Omental fat pad (tissue), 3 donors: ENCODE measurements at regions not wholly inside any gene's neighbourhood (a gene's known extent, or its start where the extent isn't known, plus 50 kb on each side); places are given as distances from the start of the nearest gene placed in this dataset.
"Not testable (repeated sequence)": the region's sequence is repeated elsewhere in the genome, so short reads cannot be mapped to it uniquely, and the experiment has no call there.

Source experiments
- ATAC-seq: fragments of 150-250 bp; one replicate; pipeline ENCODE4 v1.9.1; 2016; ENCODE audit warnings: mild to moderate bottlenecking, moderate library complexity; ENCODE audit not compliant: low FRiP score
- DNase-seq: peaks from one replicate; pipeline ENCODE4 v3.0.0-alpha.2; 2019; ENCODE audit warnings: low spot score
- CTCF ChIP-seq, 3 donors: fragments of 450-650 bp; IDR thresholded peaks; one replicate each; pipeline ENCODE4 v1.5.1; 2016 to 2017; ENCODE audit warnings: antibody characterized with exemption in 3 of 3, mild to moderate bottlenecking in 3 of 3, moderate library complexity in 2 of 3

GRCh38 chr4:79827283-79827682, 245.7 kb downstream of the ANTXR2 start:
- ATAC-seq (no peak), DNase-seq (no peak)
- no peak for TF ChIP-seq CTCF (IDR thresholded peaks at IDR 0.05)

GRCh38 chr4:79823148-79823763, 249.8 kb downstream of the ANTXR2 start:
- DNase-seq (no peak), ATAC-seq (no peak)
- TF ChIP-seq CTCF (IDR thresholded peaks at IDR 0.05), result no peak

DNA sequence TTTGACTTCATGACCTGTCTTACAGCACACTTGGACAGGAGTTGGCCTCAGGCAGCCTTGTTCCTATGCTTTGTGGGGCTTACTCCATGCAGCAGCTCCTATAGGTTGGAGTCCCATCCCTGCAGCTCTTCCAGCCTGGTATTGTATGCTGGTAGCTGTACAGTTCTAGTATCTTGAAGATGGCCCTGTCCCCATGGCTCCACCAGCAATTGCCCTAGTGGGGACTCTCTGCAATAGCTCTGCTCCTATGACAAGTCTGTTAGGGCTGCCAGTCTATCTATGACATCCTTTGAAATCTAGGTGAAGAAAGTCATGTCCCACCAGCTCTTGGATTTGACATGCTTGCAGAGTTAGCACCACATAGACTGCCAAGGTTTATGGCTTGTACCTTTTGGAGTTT, 252.6 kb downstream of the ANTXR2 start:
- no peak for TF ChIP-seq CTCF (IDR thresholded peaks at IDR 0.05)
- DNase-seq (no peak), ATAC-seq (no peak)

- not testable (repeated sequence) for ATAC-seq, DNase-seq
Observed at GRCh38 chr4:79807933-79808332, 265.1 kb downstream of the ANTXR2 start.

DNA sequence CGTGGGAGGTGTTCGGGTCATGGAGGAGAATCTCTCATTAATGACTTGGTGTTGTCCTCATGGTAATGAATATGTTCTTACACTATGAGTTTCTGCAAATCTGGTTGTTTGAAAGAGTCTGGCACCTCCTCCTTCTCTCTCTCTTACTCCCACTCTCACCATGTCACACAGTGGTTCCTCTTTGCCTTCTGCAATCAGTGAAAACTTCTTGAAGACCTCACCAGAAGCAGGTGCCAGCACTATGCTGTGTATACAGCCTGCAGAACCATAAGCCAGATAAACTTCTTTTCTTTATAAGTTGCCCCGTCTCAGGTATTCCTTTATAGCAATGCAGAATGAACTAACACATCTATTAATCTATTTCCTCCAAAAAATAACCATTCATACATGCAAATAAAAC, 275.0 kb downstream of the ANTXR2 start:
- no peak for TF ChIP-seq CTCF (IDR thresholded peaks at IDR 0.05)
- DNase-seq (no peak), ATAC-seq (no peak)

GRCh38 chr4:79796948-79797347, 276.1 kb downstream of the ANTXR2 start:
- no peak for TF ChIP-seq CTCF (IDR thresholded peaks at IDR 0.05)
- DNase-seq, result no peak
- ATAC-seq, result no peak

DNA sequence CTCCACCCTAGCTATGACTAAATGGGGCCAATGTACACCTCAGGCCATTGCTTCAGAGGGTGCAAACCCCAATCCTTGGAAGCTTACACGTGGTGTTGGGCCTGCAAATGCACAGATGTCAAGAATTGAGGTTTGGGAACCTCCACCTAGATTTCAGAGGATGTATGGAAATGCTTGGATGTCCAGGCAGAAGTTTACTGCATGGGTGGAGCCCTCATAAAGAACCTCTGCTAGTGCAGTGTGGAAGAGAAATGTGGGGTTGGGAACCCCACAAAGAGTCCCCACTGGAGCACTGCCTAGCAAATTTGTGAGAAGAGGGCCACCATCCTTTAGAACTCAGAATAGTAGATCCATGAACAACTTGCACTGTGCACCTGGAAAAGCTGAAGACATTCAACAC, 284.1 kb downstream of the ANTXR2 start:
- ATAC-seq, result no peak
- TF ChIP-seq CTCF (IDR thresholded peaks at IDR 0.05), result no peak
- DNase-seq, result no peak

DNA sequence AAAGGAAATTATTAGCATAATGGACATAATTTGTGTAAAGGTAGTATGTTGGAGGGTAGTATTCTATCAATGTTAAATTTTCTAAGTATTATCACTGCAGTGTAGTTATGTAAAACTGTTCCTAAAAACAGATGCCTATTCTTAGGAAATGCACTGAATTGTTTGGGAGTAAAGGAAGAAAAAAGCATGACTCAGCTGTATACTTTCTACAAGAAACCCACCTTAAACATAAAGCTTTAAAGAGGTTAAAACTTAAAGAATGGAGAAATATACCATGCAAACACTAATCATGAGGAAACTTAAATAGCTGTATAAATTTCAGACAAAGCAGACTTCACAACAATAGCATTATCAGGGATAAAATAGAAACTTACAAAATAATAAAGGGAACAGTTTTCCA, 292.9 kb downstream of the ANTXR2 start:
- TF ChIP-seq CTCF (IDR thresholded peaks at IDR 0.05), result no peak
- ATAC-seq, result no peak
- DNase-seq, result no peak
